ENCODE measurements at regions not wholly inside any gene's neighbourhood (a gene's known extent, or its start where the extent isn't known, plus 50 kb on each side); places are given as distances from the start of the nearest gene placed in this dataset.

DNA sequence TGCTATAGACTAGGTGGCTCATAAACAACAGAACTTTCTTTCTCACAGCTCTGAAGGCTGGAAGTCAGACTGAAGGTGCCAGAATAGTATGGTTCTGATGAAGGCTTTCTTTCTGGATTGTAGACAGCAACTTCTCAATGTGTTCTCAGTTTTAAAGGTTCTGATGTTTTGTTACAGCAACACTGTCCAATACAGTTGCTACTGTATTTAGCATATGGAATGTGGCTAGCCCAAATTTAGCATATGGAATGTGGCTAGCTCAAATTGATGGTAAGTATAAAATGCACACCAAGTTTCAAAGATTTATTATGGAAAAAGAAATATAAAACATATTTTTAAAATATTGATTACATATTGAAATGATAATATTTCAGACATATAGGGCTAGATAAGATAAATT, 145.3 kb downstream of the MBL2 start:
- Histone ChIP-seq H3K27ac (ENCODE audit: low read length) (no peak overlapping the region), H3K27me3 (ENCODE audit: insufficient read depth, low read depth, low read length) (no peaks in the 10 kb centered on the region), H2AFZ (ENCODE audit: low read depth, low read length) (no peak overlapping the region), H3K9ac (ENCODE audit: low read length) (no peak overlapping the region), H3K79me2 (replicated peaks; ENCODE audit: insufficient read depth, low read length) (no peaks in the 10 kb centered on the region), H3K9me3 (ENCODE audit: low read length) (no peaks in the 10 kb centered on the region), H3F3A (ENCODE audit: insufficient read depth, low read length, poor library complexity, severe bottlenecking) (no peaks in the 10 kb centered on the region), H3K9me2 (ENCODE audit: insufficient read depth, low read length) (no peaks in the 10 kb centered on the region), H3K36me3 (ENCODE audit: insufficient read depth, low read length) (no peaks in the 10 kb centered on the region), H3K4me3 (ENCODE audit: low read length) (no peak overlapping the region), H4K20me1 (ENCODE audit: insufficient read depth) (no peaks in the 10 kb centered on the region), H3K4me2 (ENCODE audit: low read length) (no peak overlapping the region)
- TF ChIP-seq SMC3 (conservative IDR thresholded peaks at IDR 0.05; ENCODE audit: poor library complexity) (no peak), EP300 (conservative IDR thresholded peaks at IDR 0.05; ENCODE audit: poor library complexity, severe bottlenecking) (no peak), REST (IDR thresholded peaks at IDR 0.05; ENCODE audit: borderline replicate concordance) (no peak), TAF1 (IDR thresholded peaks at IDR 0.05; ENCODE audit: low read depth) (no peak), POLR2AphosphoS5 (IDR thresholded peaks at IDR 0.05) (no peak), RAD21 (conservative IDR thresholded peaks at IDR 0.05) (no peak), MXI1 (conservative IDR thresholded peaks at IDR 0.05; ENCODE audit: poor library complexity, severe bottlenecking) (no peak), EZH2 (IDR thresholded peaks at IDR 0.05; ENCODE audit: borderline replicate concordance, insufficient read depth, low read length, poor library complexity, severe bottlenecking) (no peak)
- TF ChIP-seq, protein P1, sequence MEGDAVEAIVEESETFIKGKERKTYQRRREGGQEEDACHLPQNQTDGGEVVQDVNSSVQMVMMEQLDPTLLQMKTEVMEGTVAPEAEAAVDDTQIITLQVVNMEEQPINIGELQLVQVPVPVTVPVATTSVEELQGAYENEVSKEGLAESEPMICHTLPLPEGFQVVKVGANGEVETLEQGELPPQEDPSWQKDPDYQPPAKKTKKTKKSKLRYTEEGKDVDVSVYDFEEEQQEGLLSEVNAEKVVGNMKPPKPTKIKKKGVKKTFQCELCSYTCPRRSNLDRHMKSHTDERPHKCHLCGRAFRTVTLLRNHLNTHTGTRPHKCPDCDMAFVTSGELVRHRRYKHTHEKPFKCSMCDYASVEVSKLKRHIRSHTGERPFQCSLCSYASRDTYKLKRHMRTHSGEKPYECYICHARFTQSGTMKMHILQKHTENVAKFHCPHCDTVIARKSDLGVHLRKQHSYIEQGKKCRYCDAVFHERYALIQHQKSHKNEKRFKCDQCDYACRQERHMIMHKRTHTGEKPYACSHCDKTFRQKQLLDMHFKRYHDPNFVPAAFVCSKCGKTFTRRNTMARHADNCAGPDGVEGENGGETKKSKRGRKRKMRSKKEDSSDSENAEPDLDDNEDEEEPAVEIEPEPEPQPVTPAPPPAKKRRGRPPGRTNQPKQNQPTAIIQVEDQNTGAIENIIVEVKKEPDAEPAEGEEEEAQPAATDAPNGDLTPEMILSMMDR (IDR thresholded peaks at IDR 0.05; ENCODE audit: poor library complexity, severe bottlenecking) = no peak

- no peak overlapping the region for H3K27ac ChIP-seq (ENCODE audit: low read length)
- no peaks in the 10 kb centered on the region for H3F3A ChIP-seq (ENCODE audit: insufficient read depth, low read length, poor library complexity, severe bottlenecking)
- no peaks in the 10 kb centered on the region for H3K9me3 ChIP-seq (ENCODE audit: low read length)
- no peaks in the 10 kb centered on the region for H3K9me2 ChIP-seq (ENCODE audit: insufficient read depth, low read length)
- no peaks in the 10 kb centered on the region for H3K79me2 ChIP-seq (replicated peaks; ENCODE audit: insufficient read depth, low read length)
- no peak overlapping the region for H3K9ac ChIP-seq (ENCODE audit: low read length)
- H4K20me1 ChIP-seq (ENCODE audit: insufficient read depth) = no peaks in the 10 kb centered on the region
- H2AFZ ChIP-seq (ENCODE audit: low read depth, low read length) = no peak overlapping the region
- no peak overlapping the region for H3K4me3 ChIP-seq (ENCODE audit: low read length)
- no peak overlapping the region for H3K4me2 ChIP-seq (ENCODE audit: low read length)
- TF ChIP-seq POLR2AphosphoS5 (IDR thresholded peaks at IDR 0.05) = no peak
- TF ChIP-seq, protein P1 (IDR thresholded peaks at IDR 0.05; ENCODE audit: poor library complexity, severe bottlenecking) = no peak
- TF ChIP-seq RAD21 (conservative IDR thresholded peaks at IDR 0.05) = no peak
- no peak for TF ChIP-seq TAF1 (IDR thresholded peaks at IDR 0.05; ENCODE audit: low read depth)
- no peak for TF ChIP-seq EP300 (conservative IDR thresholded peaks at IDR 0.05; ENCODE audit: poor library complexity, severe bottlenecking)
- TF ChIP-seq MXI1 (conservative IDR thresholded peaks at IDR 0.05; ENCODE audit: poor library complexity, severe bottlenecking) = no peak
- no peak for TF ChIP-seq REST (IDR thresholded peaks at IDR 0.05; ENCODE audit: borderline replicate concordance)
- TF ChIP-seq EZH2 (IDR thresholded peaks at IDR 0.05; ENCODE audit: borderline replicate concordance, insufficient read depth, low read length, poor library complexity, severe bottlenecking) = no peak
- TF ChIP-seq SMC3 (conservative IDR thresholded peaks at IDR 0.05; ENCODE audit: poor library complexity) = no peak
- no peaks in the 10 kb centered on the region for H3K27me3 ChIP-seq (ENCODE audit: insufficient read depth, low read depth, low read length)
- H3K36me3 ChIP-seq (ENCODE audit: insufficient read depth, low read length) = no peaks in the 10 kb centered on the region
Observed at GRCh38 chr10:52631146-52631545, 141.4 kb downstream of the MBL2 start.

Measured in neural cell (in vitro differentiated cells).